GM12875 (cell line): ENCODE measurements at regions not wholly inside any gene's neighbourhood (a gene's known extent, or its start where the extent isn't known, plus 50 kb on each side); places are given as distances from the start of the nearest gene placed in this dataset.

Experiments used
- H3K4me3 ChIP-seq: one replicate; pipeline ENCODE4 v1.5.1; 2011; ENCODE audit warnings: low read depth, low read length, control low read depth
- TF ChIP-seq, protein P1 (sequence below): IDR thresholded peaks from 2 replicates; pipeline ENCODE4 v1.5.1; 2011; ENCODE audit warnings: low read depth, mild to moderate bottlenecking, control low read depth, inconsistent platforms, low read length, moderate library complexity, borderline replicate concordance; ENCODE audit not compliant: insufficient read depth

DNA sequence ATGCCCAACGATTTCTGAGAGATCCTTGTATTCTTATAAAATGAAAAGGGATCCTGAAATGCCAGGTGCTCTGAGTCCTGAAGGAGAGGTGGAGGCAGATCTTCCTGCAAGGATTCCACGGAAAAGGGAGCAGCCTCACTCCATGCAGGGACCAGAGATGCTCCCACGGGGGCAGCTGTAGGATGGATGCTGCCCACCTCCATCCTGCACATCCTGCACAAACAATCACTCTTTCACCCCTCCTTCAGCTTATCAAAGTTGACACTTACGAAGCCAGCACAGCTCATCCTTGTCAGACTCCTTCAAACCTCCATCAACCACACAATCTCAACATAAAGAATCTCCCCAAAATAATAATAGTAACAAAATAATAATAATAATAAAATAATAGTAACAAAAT lies 119.1 kb downstream of the GGTLC2 start:
- TF ChIP-seq, protein P1, sequence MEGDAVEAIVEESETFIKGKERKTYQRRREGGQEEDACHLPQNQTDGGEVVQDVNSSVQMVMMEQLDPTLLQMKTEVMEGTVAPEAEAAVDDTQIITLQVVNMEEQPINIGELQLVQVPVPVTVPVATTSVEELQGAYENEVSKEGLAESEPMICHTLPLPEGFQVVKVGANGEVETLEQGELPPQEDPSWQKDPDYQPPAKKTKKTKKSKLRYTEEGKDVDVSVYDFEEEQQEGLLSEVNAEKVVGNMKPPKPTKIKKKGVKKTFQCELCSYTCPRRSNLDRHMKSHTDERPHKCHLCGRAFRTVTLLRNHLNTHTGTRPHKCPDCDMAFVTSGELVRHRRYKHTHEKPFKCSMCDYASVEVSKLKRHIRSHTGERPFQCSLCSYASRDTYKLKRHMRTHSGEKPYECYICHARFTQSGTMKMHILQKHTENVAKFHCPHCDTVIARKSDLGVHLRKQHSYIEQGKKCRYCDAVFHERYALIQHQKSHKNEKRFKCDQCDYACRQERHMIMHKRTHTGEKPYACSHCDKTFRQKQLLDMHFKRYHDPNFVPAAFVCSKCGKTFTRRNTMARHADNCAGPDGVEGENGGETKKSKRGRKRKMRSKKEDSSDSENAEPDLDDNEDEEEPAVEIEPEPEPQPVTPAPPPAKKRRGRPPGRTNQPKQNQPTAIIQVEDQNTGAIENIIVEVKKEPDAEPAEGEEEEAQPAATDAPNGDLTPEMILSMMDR, result no peak
- H3K4me3 ChIP-seq, result no peak overlapping the region

DNA sequence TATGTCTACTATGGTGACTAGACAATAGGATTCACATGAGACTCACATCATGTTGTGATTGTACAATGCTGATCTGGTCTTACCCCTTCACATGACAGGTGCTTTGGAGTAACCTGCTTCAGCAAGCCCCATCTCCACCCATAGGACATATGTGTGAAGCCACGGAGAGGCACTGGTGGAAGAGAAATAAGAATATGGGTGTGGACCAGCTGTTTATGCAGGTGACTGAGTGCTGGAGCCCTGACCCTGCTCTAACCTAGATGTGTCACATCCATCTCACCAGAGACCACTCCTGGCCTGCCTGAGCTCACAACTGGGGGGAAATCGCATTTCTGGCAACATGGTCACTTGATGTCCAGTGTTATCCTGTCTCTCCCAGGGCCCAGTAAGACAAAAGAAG lies 119.7 kb downstream of the GGTLC2 start:
- no peak overlapping the region for H3K4me3 ChIP-seq
- TF ChIP-seq, protein P1, result no peak

DNA sequence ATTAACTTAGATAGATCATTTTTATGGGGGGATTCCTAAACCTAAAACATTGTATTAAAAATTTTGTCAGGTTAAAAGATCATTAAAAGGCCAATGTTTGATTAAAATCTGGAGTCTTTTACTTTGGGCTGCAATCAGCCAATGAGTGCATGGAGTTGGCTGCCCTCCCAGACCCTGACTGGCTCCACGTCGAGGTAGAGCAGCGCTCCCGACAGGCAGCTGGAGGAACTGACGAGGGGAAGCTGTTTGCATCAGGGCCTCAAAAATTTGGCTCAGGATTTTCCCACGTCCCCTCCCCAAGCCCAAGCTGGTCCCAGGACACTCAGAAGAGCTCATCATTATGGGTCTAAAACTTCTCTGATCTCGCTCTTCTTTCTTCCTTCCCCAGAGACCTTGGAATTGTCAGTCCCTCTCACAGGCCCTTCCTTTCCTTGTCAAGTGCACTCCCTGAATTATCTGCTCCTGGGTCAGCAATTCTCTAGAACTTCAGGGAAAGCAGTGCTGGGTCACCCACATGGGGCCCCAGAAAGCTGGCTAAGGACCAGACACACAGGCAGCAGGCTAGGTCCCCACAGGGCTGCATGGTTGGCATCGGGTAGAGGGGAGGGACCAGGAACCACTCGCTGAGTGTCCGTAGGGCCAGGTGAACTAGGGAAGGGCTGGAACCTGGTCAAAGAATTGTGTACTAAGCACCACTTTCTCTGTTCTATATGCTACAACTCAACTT lies 119.6 kb upstream of the IGLL5 start:
- H3K4me3 ChIP-seq, result no peak overlapping the region
- TF ChIP-seq, protein P1, result peak; percentile 25; the same call in 1 of the 2 replicates

DNA sequence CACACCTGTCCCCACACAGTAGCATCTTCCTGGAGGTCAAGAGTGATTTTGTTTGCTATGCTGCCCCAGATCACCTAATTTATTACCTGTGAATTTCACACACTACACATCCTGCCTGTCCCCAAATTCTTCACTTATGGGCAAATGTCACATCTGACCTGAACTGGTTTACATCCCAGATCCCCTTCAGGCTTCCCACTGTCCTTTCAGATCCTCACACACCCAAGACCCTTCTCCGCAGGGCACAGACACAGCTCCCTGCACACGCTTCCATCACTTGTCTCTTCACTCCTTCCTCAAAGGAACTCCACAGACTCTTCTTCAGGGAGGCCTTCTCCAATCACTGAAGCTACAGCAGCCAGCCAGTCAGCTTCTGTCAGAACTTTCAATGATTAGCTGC lies 118.7 kb upstream of the IGLL5 start:
- TF ChIP-seq, protein P1, result no peak
- no peak overlapping the region for H3K4me3 ChIP-seq

DNA sequence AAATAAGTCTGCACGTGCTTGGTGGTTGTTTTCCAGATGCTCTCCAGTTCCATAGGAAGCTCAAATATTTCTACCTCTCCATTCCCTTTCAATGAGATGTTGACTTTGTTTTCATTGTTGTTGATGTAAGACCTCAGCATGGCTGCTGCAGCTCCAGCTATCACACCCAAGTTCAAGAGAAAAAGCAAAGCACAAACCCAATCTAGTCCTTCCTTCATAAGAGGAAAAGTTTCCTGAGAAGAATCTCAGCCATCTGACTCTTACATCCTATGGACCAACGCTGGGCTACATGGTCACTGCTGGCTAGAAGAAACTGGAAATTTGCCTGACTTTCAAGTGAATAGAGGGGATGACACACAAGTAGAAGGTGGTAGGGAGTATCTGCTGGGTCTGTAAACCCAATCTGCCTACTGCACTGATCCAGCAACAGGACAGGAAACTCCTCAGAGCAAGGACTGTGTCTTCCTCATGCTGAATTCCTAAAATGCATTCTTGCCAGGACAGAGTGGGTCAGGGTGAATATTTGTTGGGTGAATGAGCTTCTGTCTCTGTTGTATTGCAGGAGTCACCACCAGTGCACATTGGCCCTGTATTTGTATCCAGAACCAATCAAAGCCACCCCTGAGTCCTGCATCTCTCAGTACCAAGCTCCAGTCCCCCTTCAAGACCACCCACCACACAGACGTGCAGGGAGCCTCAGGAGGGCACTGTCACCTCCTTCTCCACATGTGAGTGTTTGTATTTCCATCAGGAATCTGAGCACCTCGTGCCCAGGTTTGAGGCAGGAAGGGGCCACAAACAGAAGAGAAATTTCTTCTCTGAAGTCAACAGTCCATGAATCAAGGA lies 118.0 kb upstream of the IGLL5 start:
- no peak overlapping the region for H3K4me3 ChIP-seq
- TF ChIP-seq, protein P1, result no peak

DNA sequence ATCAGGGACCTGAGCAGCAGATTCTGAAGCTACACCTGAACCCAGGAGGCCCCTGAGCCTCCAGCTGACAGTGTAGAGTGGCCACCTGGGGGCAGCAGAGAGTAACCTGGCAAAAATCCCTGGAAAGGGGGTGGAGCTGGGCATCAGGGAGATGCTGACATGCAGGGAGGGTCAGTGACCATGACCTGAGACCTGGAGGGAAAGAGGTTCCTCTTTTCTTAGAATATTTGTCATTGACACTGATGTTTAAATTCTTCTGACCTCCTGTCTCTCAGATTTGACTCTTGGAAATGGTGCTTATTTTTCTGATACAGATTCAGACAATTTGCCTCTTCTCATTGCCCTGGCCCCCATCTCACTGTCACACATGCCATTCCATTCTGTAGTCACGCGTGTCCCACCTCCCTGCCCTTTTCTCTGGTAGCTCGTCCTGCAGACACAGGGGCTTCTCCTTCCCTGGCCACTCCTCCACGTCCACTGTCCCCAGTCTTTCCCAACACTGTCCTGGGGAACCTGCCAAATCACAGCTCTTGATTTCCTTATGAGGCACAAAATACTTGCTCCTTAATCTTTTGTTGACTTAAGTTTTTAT lies 117.2 kb upstream of the IGLL5 start:
- TF ChIP-seq, protein P1, result peak; percentile 77
- H3K4me3 ChIP-seq, result no peak overlapping the region

DNA sequence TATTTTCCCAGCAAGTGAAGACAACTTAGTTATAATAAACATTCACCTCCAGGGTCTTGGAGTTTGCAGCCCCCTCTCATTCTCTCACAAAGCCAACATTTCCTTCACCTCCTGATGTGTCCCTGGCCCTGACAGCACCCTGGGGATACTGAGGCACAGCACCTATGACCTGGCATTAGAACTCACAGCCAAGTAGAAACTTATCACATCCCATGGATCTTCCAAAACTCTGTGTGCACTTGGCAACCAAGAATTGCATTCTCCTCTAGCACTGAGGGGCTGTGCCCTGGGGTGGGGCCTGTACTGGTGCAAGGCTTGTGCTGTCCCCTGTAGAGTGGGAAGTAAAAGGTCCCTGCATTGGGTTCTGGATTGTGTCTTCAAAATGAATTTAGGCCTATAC lies 116.7 kb upstream of the IGLL5 start:
- TF ChIP-seq, protein P1, result no peak
- no peak overlapping the region for H3K4me3 ChIP-seq
